ENCODE measurements at regions not wholly inside any gene's neighbourhood (a gene's known extent, or its start where the extent isn't known, plus 50 kb on each side); places are given as distances from the start of the nearest gene placed in this dataset.

- H3K4me1 Mint-ChIP-seq (ENCODE audit: low read depth) = no peaks in the 10 kb centered on the region
- DNase-seq = no peak
- TF ChIP-seq, protein P1, sequence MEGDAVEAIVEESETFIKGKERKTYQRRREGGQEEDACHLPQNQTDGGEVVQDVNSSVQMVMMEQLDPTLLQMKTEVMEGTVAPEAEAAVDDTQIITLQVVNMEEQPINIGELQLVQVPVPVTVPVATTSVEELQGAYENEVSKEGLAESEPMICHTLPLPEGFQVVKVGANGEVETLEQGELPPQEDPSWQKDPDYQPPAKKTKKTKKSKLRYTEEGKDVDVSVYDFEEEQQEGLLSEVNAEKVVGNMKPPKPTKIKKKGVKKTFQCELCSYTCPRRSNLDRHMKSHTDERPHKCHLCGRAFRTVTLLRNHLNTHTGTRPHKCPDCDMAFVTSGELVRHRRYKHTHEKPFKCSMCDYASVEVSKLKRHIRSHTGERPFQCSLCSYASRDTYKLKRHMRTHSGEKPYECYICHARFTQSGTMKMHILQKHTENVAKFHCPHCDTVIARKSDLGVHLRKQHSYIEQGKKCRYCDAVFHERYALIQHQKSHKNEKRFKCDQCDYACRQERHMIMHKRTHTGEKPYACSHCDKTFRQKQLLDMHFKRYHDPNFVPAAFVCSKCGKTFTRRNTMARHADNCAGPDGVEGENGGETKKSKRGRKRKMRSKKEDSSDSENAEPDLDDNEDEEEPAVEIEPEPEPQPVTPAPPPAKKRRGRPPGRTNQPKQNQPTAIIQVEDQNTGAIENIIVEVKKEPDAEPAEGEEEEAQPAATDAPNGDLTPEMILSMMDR (IDR thresholded peaks at IDR 0.05) = no peak
- H3K27ac Mint-ChIP-seq = no peak overlapping the region
- H3K36me3 Mint-ChIP-seq (ENCODE audit: low read depth) = no peaks in the 10 kb centered on the region
- H3K9me3 Mint-ChIP-seq = peaks cover 31% of the 10 kb centered on the region
- peaks cover 3% of the 10 kb centered on the region for H3K27me3 Mint-ChIP-seq (ENCODE audit: insufficient read depth)
- no peak overlapping the region for H3K4me3 Mint-ChIP-seq
Measured at GRCh38 chr16:48899500-48899899, 289.5 kb upstream of the N4BP1 start.

GRCh38 chr16:48897698-48898205, 287.8 kb upstream of the N4BP1 start:
- DNase-seq = no peak
- Mint-ChIP-seq H3K27me3 (ENCODE audit: insufficient read depth) (peaks cover 3% of the 10 kb centered on the region), H3K9me3 (peaks cover 42% of the 10 kb centered on the region), H3K36me3 (ENCODE audit: low read depth) (no peaks in the 10 kb centered on the region), H3K27ac (no peak overlapping the region), H3K4me1 (ENCODE audit: low read depth) (no peaks in the 10 kb centered on the region), H3K4me3 (no peak overlapping the region)
- TF ChIP-seq, protein P1 (IDR thresholded peaks at IDR 0.05) = no peak

DNA sequence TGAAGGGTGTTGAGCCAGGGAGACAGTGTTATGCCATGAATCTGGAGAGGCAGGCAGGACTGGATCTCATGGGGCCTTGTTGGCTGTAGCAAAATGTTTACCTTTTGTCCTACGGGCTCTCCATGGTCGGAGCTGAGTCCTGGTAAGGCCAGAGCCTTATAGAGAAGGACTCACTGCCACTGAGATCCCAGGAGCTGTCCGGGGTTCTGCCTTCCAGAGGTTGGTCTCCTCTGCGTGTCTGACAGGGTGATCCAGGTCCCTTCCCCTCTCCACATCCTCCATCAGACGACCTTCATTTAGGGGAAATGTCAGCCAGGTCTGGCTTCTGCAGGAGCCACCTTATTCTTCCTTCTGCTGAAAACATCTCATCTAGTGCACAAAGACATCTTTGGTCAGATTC, 285.2 kb upstream of the N4BP1 start:
- H3K36me3 Mint-ChIP-seq (ENCODE audit: low read depth) = no peaks in the 10 kb centered on the region
- DNase-seq = no peak
- peaks cover 3% of the 10 kb centered on the region for H3K27me3 Mint-ChIP-seq (ENCODE audit: insufficient read depth)
- H3K4me3 Mint-ChIP-seq = no peak overlapping the region
- peaks cover 53% of the 10 kb centered on the region for H3K9me3 Mint-ChIP-seq
- no peak overlapping the region for H3K27ac Mint-ChIP-seq
- TF ChIP-seq, protein P1 (IDR thresholded peaks at IDR 0.05) = no peak
- no peaks in the 10 kb centered on the region for H3K4me1 Mint-ChIP-seq (ENCODE audit: low read depth)

GRCh38 chr16:48892893-48893292, 282.9 kb upstream of the N4BP1 start:
- Mint-ChIP-seq H3K4me3 (no peak overlapping the region), H3K9me3 (peaks cover 49% of the 10 kb centered on the region), H3K36me3 (ENCODE audit: low read depth) (no peaks in the 10 kb centered on the region), H3K4me1 (ENCODE audit: low read depth) (no peaks in the 10 kb centered on the region), H3K27ac (no peak overlapping the region), H3K27me3 (ENCODE audit: insufficient read depth) (no peaks in the 10 kb centered on the region)
- TF ChIP-seq, protein P1 (IDR thresholded peaks at IDR 0.05) = no peak
- no peak for DNase-seq

- no peaks in the 10 kb centered on the region for H3K4me1 Mint-ChIP-seq (ENCODE audit: low read depth)
- H3K4me3 Mint-ChIP-seq = no peak overlapping the region
- TF ChIP-seq, protein P1 (IDR thresholded peaks at IDR 0.05) = no peak
- H3K36me3 Mint-ChIP-seq (ENCODE audit: low read depth) = no peaks in the 10 kb centered on the region
- no peak for DNase-seq
- H3K9me3 Mint-ChIP-seq = peaks cover 38% of the 10 kb centered on the region
- no peaks in the 10 kb centered on the region; the same call in 1 of the 2 replicates for H3K27me3 Mint-ChIP-seq (ENCODE audit: insufficient read depth)
- no peak overlapping the region for H3K27ac Mint-ChIP-seq
Measured at GRCh38 chr16:48887646-48888210, 277.7 kb upstream of the N4BP1 start.
